SHP77 (cell line): ENCODE measurements at regions not wholly inside any gene's neighbourhood (a gene's known extent, or its start where the extent isn't known, plus 50 kb on each side); places are given as distances from the start of the nearest gene placed in this dataset.
"Not testable (repeated sequence)": the region's sequence is repeated elsewhere in the genome, so short reads cannot be mapped to it uniquely, and the experiment has no call there.

ENCODE experiments used
- DNase-seq, 2 experiments: peaks; one replicate each; lab custom pipeline; 2025; lab: John Stamatoyannopoulos, UW

DNA sequence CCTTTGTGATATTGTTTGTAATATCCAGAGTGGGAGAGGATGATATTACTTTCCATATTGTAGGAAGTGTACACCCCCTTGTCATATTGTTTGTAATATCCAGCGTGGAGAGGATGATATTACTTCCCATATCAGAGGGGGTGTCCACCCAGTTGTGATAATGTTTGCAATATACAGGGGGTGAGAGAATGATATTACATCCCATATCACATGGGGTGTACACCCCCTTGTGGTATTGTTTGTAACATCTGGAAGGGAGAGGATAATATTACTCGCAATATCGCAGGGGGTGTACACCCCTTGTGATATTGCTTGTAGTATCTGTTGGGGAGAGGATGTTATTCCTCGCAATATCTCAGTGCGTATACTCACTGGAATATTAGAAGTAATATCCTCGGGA lies 61.5 kb downstream of the PRSS23 start:
- DNase-seq: no peak

- DNase-seq: no peak
These were observed 63.1 kb downstream of the PRSS23 start for GRCh38 chr11:86863476-86863875.

DNA sequence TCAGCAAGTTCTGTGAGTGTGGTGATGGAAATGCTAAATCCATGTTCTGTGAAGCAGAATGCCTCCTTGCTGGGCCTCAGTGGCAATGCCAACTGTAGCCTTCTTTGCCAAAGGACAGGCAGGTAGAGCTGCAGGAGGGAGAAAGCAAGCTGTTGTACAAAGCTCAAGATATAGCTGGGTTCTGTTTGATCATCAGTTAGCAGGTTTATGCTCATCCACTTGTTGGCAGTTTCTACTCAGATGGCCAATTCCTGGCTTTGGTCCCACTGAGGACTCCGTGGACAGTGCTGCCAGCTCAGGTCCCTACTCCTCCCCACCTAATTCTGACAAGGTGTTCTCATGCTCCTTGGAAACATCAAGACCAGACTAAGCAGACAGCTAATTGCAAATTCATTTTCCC lies 65.1 kb downstream of the PRSS23 start:
- no peak for DNase-seq

DNA sequence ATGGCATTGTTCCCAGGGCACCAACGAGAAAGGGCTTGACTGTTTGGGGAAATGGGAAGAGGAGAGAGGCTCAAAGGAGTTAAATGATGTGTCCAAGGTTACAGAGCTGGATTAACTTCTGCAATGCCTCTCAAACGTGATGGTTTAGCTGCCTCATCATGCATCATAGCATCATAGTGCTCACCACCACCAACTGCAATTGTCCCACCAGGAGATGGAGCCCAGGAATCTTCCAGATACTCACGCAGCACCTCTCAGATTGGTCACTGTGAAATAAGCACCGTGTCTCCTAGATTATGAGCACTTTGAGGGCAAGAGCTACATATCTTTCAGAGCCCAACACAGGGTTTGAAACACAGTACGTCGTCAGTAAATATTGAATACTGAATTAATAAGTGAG lies 69.2 kb downstream of the PRSS23 start:
- no peak for DNase-seq

DNA sequence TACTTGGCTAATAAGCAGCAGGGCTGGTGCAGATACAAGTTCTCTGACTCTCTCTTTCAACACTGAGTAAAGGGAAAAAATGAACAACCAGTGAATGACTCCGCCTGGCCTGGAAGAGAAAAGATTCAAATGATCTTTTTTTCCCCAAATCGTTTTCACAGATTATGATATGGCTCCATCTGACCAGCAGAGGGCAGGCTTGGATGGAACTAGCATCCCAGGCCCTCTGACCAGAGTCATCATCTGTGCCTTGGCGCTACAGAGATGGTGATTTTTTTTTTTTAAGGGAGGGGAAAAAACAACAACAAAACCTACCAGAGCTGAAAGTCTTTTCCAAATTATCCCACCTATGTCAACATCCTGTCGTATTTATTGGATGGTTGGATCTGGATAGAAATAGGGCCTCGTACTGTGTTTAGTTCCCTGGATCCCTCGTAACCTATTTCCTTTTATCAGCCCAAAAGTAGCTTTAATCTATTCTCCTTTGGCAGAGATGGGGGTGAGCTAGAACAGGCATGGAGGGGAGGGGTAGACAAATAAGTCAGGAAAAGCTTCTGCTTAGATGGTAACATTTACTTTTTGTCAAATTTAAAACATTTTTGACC lies 69.7 kb downstream of the PRSS23 start:
- DNase-seq: peak; percentile 22 to 28

- DNase-seq: no peak
These were observed 73.3 kb downstream of the PRSS23 start for GRCh38 chr11:86873573-86874083.

DNA sequence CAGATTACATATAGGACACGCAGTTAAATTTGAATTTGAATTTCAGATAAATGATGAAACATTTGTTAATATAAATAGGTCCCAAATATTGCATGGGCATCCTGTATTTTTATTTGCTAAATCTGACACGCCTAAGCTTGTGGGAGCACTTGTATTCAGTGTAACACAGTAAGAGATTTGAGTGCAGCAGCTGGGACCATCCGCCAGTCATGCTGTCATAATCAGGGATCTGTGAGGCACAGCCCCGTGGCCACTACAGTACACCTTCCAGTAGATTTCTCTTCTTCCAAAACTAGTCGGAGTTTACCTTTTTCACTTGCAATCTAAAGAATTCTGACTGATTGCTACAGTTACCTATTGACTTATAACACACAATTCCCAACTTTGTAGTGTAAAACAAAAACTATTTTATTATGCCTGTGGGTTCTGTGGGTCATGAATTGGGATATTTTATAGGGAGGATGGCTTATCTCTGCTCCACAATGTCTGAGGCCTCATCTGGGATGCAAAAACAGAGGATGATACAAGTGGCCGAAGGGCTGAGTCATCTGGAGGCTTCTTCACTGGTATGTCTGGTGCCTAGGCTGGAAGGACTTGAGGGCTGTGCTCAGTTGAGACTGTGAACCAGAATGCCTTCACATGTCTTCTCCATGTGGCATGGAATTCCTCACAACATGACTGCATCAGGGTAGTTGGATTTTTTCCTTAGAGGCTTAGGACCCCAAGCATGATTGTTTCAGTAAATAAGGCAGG lies 74.1 kb downstream of the PRSS23 start:
- DNase-seq: no peak

DNA sequence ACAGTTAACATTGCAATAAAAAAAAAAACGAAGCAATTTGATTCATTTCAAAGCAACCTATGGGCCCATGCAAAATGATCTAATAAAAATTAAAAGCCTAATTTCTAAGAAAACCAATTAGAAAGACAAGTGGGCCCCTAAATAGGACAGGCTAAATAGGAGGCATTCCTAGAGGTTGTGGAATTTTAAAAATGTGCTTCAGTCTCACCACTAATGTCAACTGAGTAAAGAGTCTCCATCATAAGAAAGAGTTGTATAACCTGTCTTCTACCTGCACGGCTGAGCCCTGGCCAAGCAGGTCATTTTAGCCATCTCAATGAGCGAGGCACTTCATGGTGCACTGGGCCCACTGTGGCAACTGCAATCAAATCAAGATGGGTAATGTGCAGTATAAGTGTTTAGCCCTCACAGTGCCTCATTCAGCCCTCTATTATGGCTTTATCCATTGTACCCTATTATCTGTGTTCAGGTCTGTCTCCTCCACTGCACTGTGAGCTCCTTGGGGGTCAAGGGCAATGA lies 76.4 kb downstream of the PRSS23 start:
- DNase-seq: no peak

DNA sequence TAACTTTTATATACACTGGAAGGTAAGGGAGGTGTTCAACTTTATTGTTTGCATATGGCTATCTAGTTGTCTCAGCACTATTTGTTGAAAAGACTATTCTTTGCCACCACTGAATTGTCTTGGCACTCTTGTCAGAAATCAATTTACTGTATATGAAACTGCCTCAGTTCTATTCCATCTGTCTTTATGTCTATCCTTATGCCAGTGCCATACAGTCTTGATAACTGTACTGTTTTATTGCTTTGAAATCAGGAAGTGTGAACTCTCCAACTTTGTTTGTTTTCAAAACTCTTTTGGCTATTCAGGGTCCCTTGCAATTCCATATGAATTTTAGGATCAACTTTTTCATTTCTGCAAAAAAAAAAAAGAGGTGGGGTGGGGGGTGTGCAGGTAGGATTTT lies 77.2 kb downstream of the PRSS23 start:
- DNase-seq: no peak

- not testable (repeated sequence) for DNase-seq
These were observed 76.0 kb downstream of the FZD4 start for GRCh38 chr11:86879241-86879640.

- no peak for DNase-seq
These were observed 69.9 kb downstream of the FZD4 start for GRCh38 chr11:86885311-86885710.

GRCh38 chr11:86888164-86889000 lies 66.8 kb downstream of the FZD4 start:
- DNase-seq: no peak

GRCh38 chr11:86889001-86889341 lies 66.2 kb downstream of the FZD4 start:
- no peak for DNase-seq

GRCh38 chr11:86891036-86891435 lies 64.2 kb downstream of the FZD4 start:
- DNase-seq: no peak

- no peak for DNase-seq
These were observed 62.0 kb downstream of the FZD4 start for GRCh38 chr11:86893235-86893634.
